ENCODE measurements at regions not wholly inside any gene's neighbourhood (a gene's known extent, or its start where the extent isn't known, plus 50 kb on each side); places are given as distances from the start of the nearest gene placed in this dataset.

- ChIA-PET POLR2A (no interaction called here), CTCF (interaction anchor here (1.4 to 1.7 kb wide), 2 partner anchors 10 kb away, joined by 3 to 7 read pairs; no protein-coding TSS in a partner anchor)
- no peak for DNase-seq (ENCODE audit: extremely low spot score)
- no peak for TF ChIP-seq CTCF (IDR thresholded peaks at IDR 0.05; ENCODE audit: control extremely low read depth, extremely low read depth, low read depth, missing control alignments)
Observed at GRCh38 chr5:117255211-117256027, 680.8 kb upstream of the SEMA6A start.

GRCh38 chr5:117252566-117252965, 677.9 kb upstream of the SEMA6A start:
- DNase-seq (ENCODE audit: extremely low spot score) = no peak
- TF ChIP-seq CTCF (IDR thresholded peaks at IDR 0.05; ENCODE audit: control extremely low read depth, extremely low read depth, low read depth, missing control alignments) = no peak
- ChIA-PET CTCF (interaction anchor here (1.5 to 1.6 kb wide), 2 partner anchors 9 to 13 kb away, joined by 4 to 6 read pairs; no protein-coding TSS in a partner anchor), POLR2A (no interaction called here)

GRCh38 chr5:117249086-117249815, 674.6 kb upstream of the SEMA6A start:
- DNase-seq (ENCODE audit: extremely low spot score) = no peak
- ChIA-PET POLR2A (no interaction called here), CTCF (no interaction called here)
- no peak for TF ChIP-seq CTCF (IDR thresholded peaks at IDR 0.05; ENCODE audit: control extremely low read depth, extremely low read depth, low read depth, missing control alignments)

GRCh38 chr5:117246424-117246823, 671.8 kb upstream of the SEMA6A start:
- no peak for DNase-seq (ENCODE audit: extremely low spot score)
- ChIA-PET CTCF (no interaction called here), POLR2A (no interaction called here)
- TF ChIP-seq CTCF (IDR thresholded peaks at IDR 0.05; ENCODE audit: control extremely low read depth, extremely low read depth, low read depth, missing control alignments) = no peak

- no peak for TF ChIP-seq CTCF (IDR thresholded peaks at IDR 0.05; ENCODE audit: control extremely low read depth, extremely low read depth, low read depth, missing control alignments)
Observed at GRCh38 chr5:117245130-117245529, 670.5 kb upstream of the SEMA6A start.

GRCh38 chr5:117242028-117242427, 667.4 kb upstream of the SEMA6A start:
- no peak for DNase-seq (ENCODE audit: extremely low spot score)
- ChIA-PET POLR2A (no interaction called here), CTCF (interaction anchor here (1.2 kb wide), 1 partner anchor 19 kb away, joined by 3 read pairs; no protein-coding TSS in a partner anchor)
- no peak for TF ChIP-seq CTCF (IDR thresholded peaks at IDR 0.05; ENCODE audit: control extremely low read depth, extremely low read depth, low read depth, missing control alignments)

More at GRCh38 chr5:117245130-117245529, 670.5 kb upstream of the SEMA6A start:
- ChIA-PET POLR2A (no interaction called here), CTCF (interaction anchor here (0.9 kb wide), 1 partner anchor 10 kb away, joined by 3 read pairs; no protein-coding TSS in a partner anchor)
- DNase-seq (ENCODE audit: extremely low spot score) = no peak
